OCI-LY7 (cell line): ENCODE measurements at regions not wholly inside any gene's neighbourhood (a gene's known extent, or its start where the extent isn't known, plus 50 kb on each side); places are given as distances from the start of the nearest gene placed in this dataset.

Source experiments
- EZH2phosphoT487 ChIP-seq: fragments of 200-600 bp; sonication (generic); IDR thresholded peaks from 2 replicates; pipeline ENCODE4 v1.6.1; 2018; ENCODE audit warnings: low read depth, borderline replicate concordance, mild to moderate bottlenecking, mixed run types, antibody characterized with exemption, low read length, moderate library complexity, mixed read lengths
- TF ChIP-seq, protein P1 (sequence below): fragments of 200-600 bp; sonication (generic); conservative IDR thresholded peaks from 2 replicates; pipeline ENCODE4 v1.5.1; 2014; ENCODE audit warnings: mild to moderate bottlenecking, antibody characterized with exemption, low read length, moderate library complexity, mixed read lengths

DNA sequence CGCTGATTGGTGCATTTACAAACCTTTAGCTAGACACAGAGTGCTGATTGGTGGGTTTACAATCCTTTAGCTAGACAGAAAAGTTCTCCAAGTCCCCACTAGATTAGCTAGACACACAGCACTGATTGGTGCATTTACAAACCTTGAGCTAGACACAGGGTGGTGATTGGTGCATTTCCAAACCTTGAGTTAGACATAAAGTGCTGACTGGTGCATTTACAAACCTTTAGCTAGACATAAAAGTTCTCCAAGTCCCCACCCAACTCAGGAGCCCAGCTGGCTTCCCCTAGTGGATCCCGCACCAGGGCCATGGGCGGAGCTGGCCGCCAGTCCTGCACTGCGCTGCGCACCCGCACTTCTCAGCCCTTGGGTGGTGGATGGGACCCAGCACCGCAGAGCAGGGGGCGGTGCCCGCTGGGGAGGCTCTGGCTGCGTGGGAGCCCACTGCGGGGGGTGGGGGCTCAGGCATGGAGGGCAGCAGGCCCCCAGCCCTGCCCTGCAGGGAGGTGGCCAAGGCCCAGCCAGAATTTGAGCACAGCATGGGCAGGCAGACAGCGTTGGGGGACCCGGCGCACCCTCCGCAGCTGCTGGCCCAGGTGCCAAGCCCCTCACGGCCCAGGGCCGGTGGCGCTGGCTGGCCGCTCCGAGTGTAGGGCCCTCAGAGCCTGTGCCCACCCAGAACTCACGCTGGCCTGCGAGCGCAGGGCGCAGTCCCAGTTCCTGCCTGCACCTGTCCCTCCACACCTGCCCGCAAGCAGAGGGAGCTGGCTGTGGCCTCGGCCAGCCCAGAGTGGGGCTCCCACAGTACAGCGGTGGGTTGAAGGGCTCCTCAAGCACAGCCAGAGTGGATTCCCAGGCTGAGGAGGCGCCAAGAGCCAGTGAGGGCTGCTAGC lies 608.9 kb upstream of the LCORL start:
- TF ChIP-seq, protein P1, sequence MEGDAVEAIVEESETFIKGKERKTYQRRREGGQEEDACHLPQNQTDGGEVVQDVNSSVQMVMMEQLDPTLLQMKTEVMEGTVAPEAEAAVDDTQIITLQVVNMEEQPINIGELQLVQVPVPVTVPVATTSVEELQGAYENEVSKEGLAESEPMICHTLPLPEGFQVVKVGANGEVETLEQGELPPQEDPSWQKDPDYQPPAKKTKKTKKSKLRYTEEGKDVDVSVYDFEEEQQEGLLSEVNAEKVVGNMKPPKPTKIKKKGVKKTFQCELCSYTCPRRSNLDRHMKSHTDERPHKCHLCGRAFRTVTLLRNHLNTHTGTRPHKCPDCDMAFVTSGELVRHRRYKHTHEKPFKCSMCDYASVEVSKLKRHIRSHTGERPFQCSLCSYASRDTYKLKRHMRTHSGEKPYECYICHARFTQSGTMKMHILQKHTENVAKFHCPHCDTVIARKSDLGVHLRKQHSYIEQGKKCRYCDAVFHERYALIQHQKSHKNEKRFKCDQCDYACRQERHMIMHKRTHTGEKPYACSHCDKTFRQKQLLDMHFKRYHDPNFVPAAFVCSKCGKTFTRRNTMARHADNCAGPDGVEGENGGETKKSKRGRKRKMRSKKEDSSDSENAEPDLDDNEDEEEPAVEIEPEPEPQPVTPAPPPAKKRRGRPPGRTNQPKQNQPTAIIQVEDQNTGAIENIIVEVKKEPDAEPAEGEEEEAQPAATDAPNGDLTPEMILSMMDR = no peak
- no peak for TF ChIP-seq EZH2phosphoT487
